ENCODE measurements at regions not wholly inside any gene's neighbourhood (a gene's known extent, or its start where the extent isn't known, plus 50 kb on each side); places are given as distances from the start of the nearest gene placed in this dataset.

GRCh38 chr1:216932424-216932823 is 209.2 kb upstream of the ESRRG start:
- Histone ChIP-seq H3K36me3 (ENCODE audit: control insufficient read depth, insufficient read depth, low read length) (no peaks in the 10 kb centered on the region), H3K27me3 (ENCODE audit: control insufficient read depth, insufficient read depth, low read length) (no peaks in the 10 kb centered on the region), H2AFZ (ENCODE audit: low read length) (no peak overlapping the region), H3K4me3 (replicated peaks in 1 of 4; ENCODE audit: control extremely low read depth in 1 of 4, insufficient read depth in 1 of 4, low read depth in 3 of 4, low read length in 4 of 4) (no peak overlapping the region), H3K4me2 (ENCODE audit: extremely low read depth, insufficient read depth, low read length) (no peak overlapping the region), H3K27ac (ENCODE audit: insufficient read depth, low read length) (no peak overlapping the region), H3K9me3 (ENCODE audit: control insufficient read depth, insufficient read depth, low read depth, low read length) (no peaks in the 10 kb centered on the region), H3K9ac (ENCODE audit: insufficient read depth, low read length) (no peak overlapping the region), H3K4me1 (ENCODE audit: control insufficient read depth, extremely low read depth, insufficient read depth, low read length) (no peaks in the 10 kb centered on the region), H4K20me1 (ENCODE audit: control insufficient read depth, extremely low read depth, insufficient read depth, low read length) (no peaks in the 10 kb centered on the region), H3K79me2 (ENCODE audit: control insufficient read depth, insufficient read depth, low read length) (no peaks in the 10 kb centered on the region)
- no peak for TF ChIP-seq EZH2 (IDR thresholded peaks at IDR 0.05; ENCODE audit: low read length, missing control alignments)
- TF ChIP-seq CTCF (conservative IDR thresholded peaks at IDR 0.05 in 1 of 2, IDR thresholded peaks at IDR 0.05 in 1 of 2; ENCODE audit: low read depth in 1 of 2, low read length in 2 of 2): no peak
- DNase-seq (ENCODE audit: low read depth in 2 of 2): no peak

DNA sequence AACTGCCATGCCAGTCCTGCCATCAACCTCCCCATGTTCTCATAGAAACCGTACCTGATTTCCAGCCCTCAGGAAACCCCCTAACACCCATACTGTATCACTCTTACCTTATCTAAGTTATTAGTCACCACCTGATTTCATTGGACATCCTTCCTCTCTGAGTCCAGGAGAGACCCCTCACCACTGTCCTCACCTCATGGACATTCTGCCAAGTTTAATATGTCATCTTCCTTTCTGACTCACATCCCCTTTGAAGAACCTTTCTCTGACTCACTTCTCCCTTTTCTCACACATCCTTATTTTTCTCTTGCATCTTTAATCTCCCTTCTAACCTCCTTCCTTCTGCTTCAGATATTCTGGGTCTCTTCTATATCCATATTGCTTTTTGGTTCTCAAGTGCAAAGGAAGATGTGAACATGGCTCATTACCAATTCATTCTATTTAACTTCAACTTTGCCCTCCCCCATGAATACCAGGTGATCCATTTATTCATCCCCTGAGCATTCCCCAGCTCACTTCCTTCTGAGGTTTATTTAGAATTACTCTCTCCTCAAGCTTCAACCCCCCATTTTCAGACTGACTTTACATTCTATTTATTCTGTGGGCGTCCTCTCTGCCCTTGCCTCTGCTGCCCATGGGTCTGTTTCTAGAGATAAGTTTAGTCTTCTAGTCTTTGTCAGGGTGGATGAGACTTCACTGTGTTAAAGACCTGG is 206.8 kb upstream of the ESRRG start:
- Histone ChIP-seq H3K9ac (ENCODE audit: insufficient read depth, low read length) (no peak overlapping the region), H3K4me1 (ENCODE audit: control insufficient read depth, extremely low read depth, insufficient read depth, low read length) (no peaks in the 10 kb centered on the region), H3K4me2 (ENCODE audit: extremely low read depth, insufficient read depth, low read length) (no peak overlapping the region), H3K79me2 (ENCODE audit: control insufficient read depth, insufficient read depth, low read length) (no peaks in the 10 kb centered on the region), H2AFZ (ENCODE audit: low read length) (no peak overlapping the region), H3K4me3 (replicated peaks in 1 of 4; ENCODE audit: control extremely low read depth in 1 of 4, insufficient read depth in 1 of 4, low read depth in 3 of 4, low read length in 4 of 4) (no peak overlapping the region), H4K20me1 (ENCODE audit: control insufficient read depth, extremely low read depth, insufficient read depth, low read length) (no peaks in the 10 kb centered on the region), H3K9me3 (ENCODE audit: control insufficient read depth, insufficient read depth, low read depth, low read length) (no peaks in the 10 kb centered on the region), H3K27me3 (ENCODE audit: control insufficient read depth, insufficient read depth, low read length) (no peaks in the 10 kb centered on the region), H3K27ac (ENCODE audit: insufficient read depth, low read length) (no peak overlapping the region), H3K36me3 (ENCODE audit: control insufficient read depth, insufficient read depth, low read length) (no peaks in the 10 kb centered on the region)
- no peak for TF ChIP-seq EZH2 (IDR thresholded peaks at IDR 0.05; ENCODE audit: low read length, missing control alignments)
- TF ChIP-seq CTCF (conservative IDR thresholded peaks at IDR 0.05 in 1 of 2, IDR thresholded peaks at IDR 0.05 in 1 of 2; ENCODE audit: low read depth in 1 of 2, low read length in 2 of 2): no peak
- DNase-seq (ENCODE audit: low read depth in 2 of 2): peak in 1 of 2 donors; percentile 87

- no peaks in the 10 kb centered on the region for H4K20me1 ChIP-seq (ENCODE audit: control insufficient read depth, extremely low read depth, insufficient read depth, low read length)
- H3K4me1 ChIP-seq (ENCODE audit: control insufficient read depth, extremely low read depth, insufficient read depth, low read length): no peaks in the 10 kb centered on the region
- TF ChIP-seq CTCF (conservative IDR thresholded peaks at IDR 0.05 in 1 of 2, IDR thresholded peaks at IDR 0.05 in 1 of 2; ENCODE audit: low read depth in 1 of 2, low read length in 2 of 2) (no peak), EZH2 (IDR thresholded peaks at IDR 0.05; ENCODE audit: low read length, missing control alignments) (no peak)
- no peaks in the 10 kb centered on the region for H3K9me3 ChIP-seq (ENCODE audit: control insufficient read depth, insufficient read depth, low read depth, low read length)
- H3K4me2 ChIP-seq (ENCODE audit: extremely low read depth, insufficient read depth, low read length): no peak overlapping the region
- H3K9ac ChIP-seq (ENCODE audit: insufficient read depth, low read length): no peak overlapping the region
- no peak overlapping the region for H3K4me3 ChIP-seq (replicated peaks in 1 of 4; ENCODE audit: control extremely low read depth in 1 of 4, insufficient read depth in 1 of 4, low read depth in 3 of 4, low read length in 4 of 4)
- no peaks in the 10 kb centered on the region for H3K27me3 ChIP-seq (ENCODE audit: control insufficient read depth, insufficient read depth, low read length)
- no peak for DNase-seq (ENCODE audit: low read depth in 2 of 2)
- no peak overlapping the region for H2AFZ ChIP-seq (ENCODE audit: low read length)
- H3K36me3 ChIP-seq (ENCODE audit: control insufficient read depth, insufficient read depth, low read length): no peaks in the 10 kb centered on the region
- no peak overlapping the region for H3K27ac ChIP-seq (ENCODE audit: insufficient read depth, low read length)
- no peaks in the 10 kb centered on the region for H3K79me2 ChIP-seq (ENCODE audit: control insufficient read depth, insufficient read depth, low read length)
Observed at GRCh38 chr1:216927633-216928032, 204.4 kb upstream of the ESRRG start.

All from fibroblast of lung (primary cell).